Sigmoid colon (tissue), 6 donors: ENCODE measurements at regions not wholly inside any gene's neighbourhood (a gene's known extent, or its start where the extent isn't known, plus 50 kb on each side); places are given as distances from the start of the nearest gene placed in this dataset.

Experiments
- DNase-seq: peaks from one replicate; pipeline ENCODE4 v3.0.0-alpha.2; 2019
- H3K27ac ChIP-seq, 4 donors: fragments of 200-600 bp; sonication (generic); one replicate each; pipeline ENCODE4 v1.5.1; 2016 to 2019; ENCODE audit warnings: mild to moderate bottlenecking in 1 of 4
- H3K27me3 ChIP-seq, 3 donors: fragments of 200-600 bp; sonication (generic); one replicate each; pipeline ENCODE4 v1.5.1; 2019; ENCODE audit warnings: mild to moderate bottlenecking in 1 of 3
- H3K36me3 ChIP-seq, 4 donors: fragments of 200-600 bp; sonication (generic); one replicate each; pipeline ENCODE4 v1.5.1; 2016 to 2019
- H3K4me1 ChIP-seq, 4 donors: fragments of 200-600 bp; sonication (generic); one replicate each; pipeline ENCODE4 v1.5.1; 2017 to 2019
- H3K4me3 ChIP-seq, 4 donors: fragments of 200-600 bp; sonication (generic); one replicate each; pipeline ENCODE4 v1.5.1; 2017 to 2019; ENCODE audit warnings: mild to moderate bottlenecking in 2 of 4, moderate library complexity in 1 of 4
- H3K9me3 ChIP-seq, 4 donors: fragments of 200-600 bp in 3 of 4; sonication (generic) in 3 of 4; one replicate each; pipeline versions ENCODE4 v1.5.1 to v1.6.1; 2013 to 2019
- EP300 ChIP-seq, 4 donors: sonication (generic); formaldehyde crosslinking; IDR thresholded peaks; one replicate each; pipeline ENCODE4 v1.6.1; 2017; ENCODE audit warnings: antibody characterized with exemption in 4 of 4
- POLR2A ChIP-seq, 2 donors: fragments of 450-650 bp; IDR thresholded peaks; one replicate each; pipeline ENCODE4 v1.6.1; 2016; ENCODE audit warnings: antibody characterized with exemption in 2 of 2, mild to moderate bottlenecking in 2 of 2, moderate library complexity in 2 of 2
- POLR2AphosphoS5 ChIP-seq, 4 donors: sonication (generic); formaldehyde crosslinking; IDR thresholded peaks; one replicate each; pipeline ENCODE4 v1.6.1; 2017; ENCODE audit warnings: antibody characterized with exemption in 4 of 4
- WGBS, 2 donors: extraction: QIAGEN DNeasy Blood & Tissue Kit; methylation state at CpG; one replicate each; pipeline ENCODE4 v1.1.7; 2013; 5-methylcytosine and 5-hydroxymethylcytosine counted together
- intact Hi-C: fragments of 100-400 bp; cut with DNase I; formaldehyde crosslinking; loops from one replicate; pipeline ENCODE4 v1.15.1; 2023
- TF ChIP-seq, protein P1 (sequence below), 4 experiments: fragments of 450-650 bp in 3 of 4; fragments of 200-600 bp in 1 of 4; IDR thresholded peaks; one replicate each; pipeline ENCODE4 v1.5.1; 2016 to 2019; ENCODE audit warnings: antibody characterized with exemption in 4 of 4, mild to moderate bottlenecking in 3 of 4, moderate library complexity in 2 of 4
- donor health status: healthy with polysubstance abuse.
- donor health status: healthy.

DNA sequence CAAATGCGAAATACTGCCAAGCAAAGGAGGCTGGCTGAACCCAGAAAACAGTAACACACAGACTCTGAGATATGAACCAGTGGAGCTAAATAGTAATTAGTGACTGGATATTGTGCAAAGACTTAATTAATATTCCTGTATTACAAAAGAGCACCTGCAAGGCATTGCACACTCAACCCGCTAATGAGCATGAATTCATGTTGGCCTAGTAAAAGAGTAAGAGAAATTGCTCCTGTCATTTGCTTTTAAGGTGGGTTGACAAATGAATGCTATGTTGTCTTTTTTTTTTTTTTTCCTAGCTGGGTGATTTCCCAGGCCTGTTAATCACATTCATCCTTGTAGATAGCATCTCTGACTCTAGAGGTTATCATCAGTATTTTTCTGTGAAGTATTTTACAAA, 87.0 kb upstream of the CERS6 start:
- no peaks in the 10 kb centered on the region for H3K36me3 ChIP-seq
- intact Hi-C loops, result no loop called here

DNA sequence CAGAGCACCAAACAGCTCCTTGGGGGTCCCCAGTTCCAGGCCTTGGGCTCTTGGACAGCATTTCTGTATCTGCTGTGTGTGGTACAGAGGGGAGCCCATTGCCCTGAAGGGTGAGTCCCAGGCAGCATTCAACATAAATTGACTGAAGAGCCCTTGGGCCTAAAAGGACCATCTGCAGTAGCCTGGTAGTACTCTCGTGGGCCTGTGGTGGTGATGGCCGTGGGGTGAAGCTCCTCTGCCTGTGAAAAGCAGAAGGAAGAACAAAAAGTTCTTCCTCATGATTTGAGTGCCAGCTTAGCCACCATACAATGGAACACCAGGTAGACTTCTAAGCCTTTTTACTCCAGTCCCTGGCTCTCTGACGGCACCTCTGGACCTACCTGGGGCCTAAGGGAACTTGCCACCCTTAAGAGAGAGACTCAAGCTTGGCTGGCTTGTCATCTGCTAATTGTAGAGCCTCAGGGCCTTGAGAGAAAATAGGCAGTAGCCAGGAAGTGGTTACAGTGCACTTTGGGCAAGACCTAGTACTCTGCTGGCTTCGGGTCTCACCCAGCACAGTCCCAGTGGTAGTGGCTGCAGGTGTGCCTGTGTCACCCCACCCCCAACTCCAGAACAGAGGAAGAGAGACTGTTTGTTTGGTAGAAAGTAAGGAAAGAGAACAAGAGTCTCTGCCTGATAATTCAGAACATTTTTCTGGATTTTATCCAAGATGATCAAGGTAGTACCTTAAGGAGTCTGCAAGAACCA, 84.6 kb upstream of the CERS6 start:
- no peaks in the 10 kb centered on the region for H3K27me3 ChIP-seq
- intact Hi-C loops, result no loop called here
- WGBS, 2 donors, result 67 to 83% methylated on average over 4 of the region's 4 CpGs
- H3K4me3 ChIP-seq, result no peak overlapping the region
- no peaks in the 10 kb centered on the region for H3K36me3 ChIP-seq
- H3K27ac ChIP-seq, result no peak overlapping the region
- H3K4me1 ChIP-seq, result no peaks in the 10 kb centered on the region
- DNase-seq, result no peak
- H3K9me3 ChIP-seq, result no peaks in the 10 kb centered on the region
- TF ChIP-seq, protein P1, sequence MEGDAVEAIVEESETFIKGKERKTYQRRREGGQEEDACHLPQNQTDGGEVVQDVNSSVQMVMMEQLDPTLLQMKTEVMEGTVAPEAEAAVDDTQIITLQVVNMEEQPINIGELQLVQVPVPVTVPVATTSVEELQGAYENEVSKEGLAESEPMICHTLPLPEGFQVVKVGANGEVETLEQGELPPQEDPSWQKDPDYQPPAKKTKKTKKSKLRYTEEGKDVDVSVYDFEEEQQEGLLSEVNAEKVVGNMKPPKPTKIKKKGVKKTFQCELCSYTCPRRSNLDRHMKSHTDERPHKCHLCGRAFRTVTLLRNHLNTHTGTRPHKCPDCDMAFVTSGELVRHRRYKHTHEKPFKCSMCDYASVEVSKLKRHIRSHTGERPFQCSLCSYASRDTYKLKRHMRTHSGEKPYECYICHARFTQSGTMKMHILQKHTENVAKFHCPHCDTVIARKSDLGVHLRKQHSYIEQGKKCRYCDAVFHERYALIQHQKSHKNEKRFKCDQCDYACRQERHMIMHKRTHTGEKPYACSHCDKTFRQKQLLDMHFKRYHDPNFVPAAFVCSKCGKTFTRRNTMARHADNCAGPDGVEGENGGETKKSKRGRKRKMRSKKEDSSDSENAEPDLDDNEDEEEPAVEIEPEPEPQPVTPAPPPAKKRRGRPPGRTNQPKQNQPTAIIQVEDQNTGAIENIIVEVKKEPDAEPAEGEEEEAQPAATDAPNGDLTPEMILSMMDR (IDR thresholded peaks at IDR 0.05), result no peak
- no peak for TF ChIP-seq EP300 (IDR thresholded peaks at IDR 0.05)
- TF ChIP-seq POLR2A (IDR thresholded peaks at IDR 0.05), result no peak
- TF ChIP-seq POLR2AphosphoS5 (IDR thresholded peaks at IDR 0.05), result no peak

More for the DNA sequence above, 87.0 kb upstream of the CERS6 start:
- 95% methylated on average over 2 of the region's 2 CpGs for WGBS, 2 donors
- Histone ChIP-seq H3K9me3 (no peaks in the 10 kb centered on the region), H3K27me3 (no peaks in the 10 kb centered on the region), H3K27ac (no peak overlapping the region), H3K4me3 (no peak overlapping the region), H3K4me1 (no peaks in the 10 kb centered on the region)
- DNase-seq, result no peak
- no peak for TF ChIP-seq POLR2A (IDR thresholded peaks at IDR 0.05)
- TF ChIP-seq, protein P1 (IDR thresholded peaks at IDR 0.05), result no peak

DNA sequence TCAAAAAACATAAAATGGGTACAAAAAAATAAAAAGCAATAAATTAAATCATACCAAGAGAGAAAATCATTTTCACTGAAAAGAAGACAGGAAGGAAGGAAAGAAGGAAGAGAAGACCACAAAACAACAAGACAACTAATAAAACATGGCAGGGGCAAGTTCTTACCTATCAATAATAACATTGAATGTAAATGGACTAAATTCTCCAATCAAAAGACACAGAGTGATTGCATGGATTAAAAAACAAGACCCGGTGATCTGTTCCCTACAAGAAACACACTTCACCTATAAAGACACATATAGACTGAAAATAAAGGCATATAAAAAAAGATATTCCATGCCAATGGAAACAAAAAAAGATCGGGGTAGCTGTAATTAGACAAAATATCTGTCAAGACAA, 82.6 kb upstream of the CERS6 start:
- WGBS, 2 donors, result 90 to 96% methylated on average over 2 of the region's 2 CpGs
- Histone ChIP-seq H3K27me3 (no peaks in the 10 kb centered on the region), H3K27ac (no peak overlapping the region), H3K4me3 (no peak overlapping the region), H3K4me1 (no peaks in the 10 kb centered on the region), H3K9me3 (no peaks in the 10 kb centered on the region), H3K36me3 (no peaks in the 10 kb centered on the region)
- no peak for DNase-seq
- intact Hi-C loops, result no loop called here
- TF ChIP-seq, protein P1 (IDR thresholded peaks at IDR 0.05), result no peak
- TF ChIP-seq POLR2A (IDR thresholded peaks at IDR 0.05) (no peak), POLR2AphosphoS5 (IDR thresholded peaks at IDR 0.05) (no peak), EP300 (IDR thresholded peaks at IDR 0.05) (no peak)

DNA sequence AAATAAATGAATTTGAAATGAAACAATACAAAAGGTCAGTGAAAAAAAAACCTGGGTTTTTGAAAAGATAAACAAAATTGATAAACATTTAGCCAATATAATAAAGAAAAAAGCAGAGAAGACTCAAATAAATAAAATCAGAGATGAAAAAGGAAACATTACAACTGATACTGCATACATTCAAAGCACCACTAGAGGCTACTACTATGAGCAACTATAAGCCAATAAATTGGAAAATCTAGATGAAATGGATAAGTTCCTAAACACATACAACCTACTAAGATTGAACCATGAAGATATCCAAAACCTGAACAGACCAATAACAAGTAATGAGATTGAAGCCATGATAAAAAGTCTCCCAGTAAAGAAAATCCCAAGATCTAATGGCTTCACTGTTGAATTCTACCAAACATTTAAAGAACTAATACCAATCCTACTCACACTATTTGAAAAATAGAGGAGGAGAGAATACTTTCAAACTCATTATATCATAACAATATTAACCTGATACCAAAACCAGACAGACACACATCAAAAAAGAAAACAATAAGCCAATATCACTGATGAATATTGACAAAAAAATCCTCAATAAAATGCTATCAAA, 80.8 kb upstream of the CERS6 start:
- H3K27ac ChIP-seq, result no peak overlapping the region
- TF ChIP-seq POLR2AphosphoS5 (IDR thresholded peaks at IDR 0.05) (no peak), EP300 (IDR thresholded peaks at IDR 0.05) (no peak), POLR2A (IDR thresholded peaks at IDR 0.05) (no peak)
- TF ChIP-seq, protein P1 (IDR thresholded peaks at IDR 0.05), result no peak
- H3K27me3 ChIP-seq, result no peaks in the 10 kb centered on the region
- intact Hi-C loops, result no loop called here
- no peaks in the 10 kb centered on the region for H3K4me1 ChIP-seq
- no peak overlapping the region for H3K4me3 ChIP-seq
- H3K9me3 ChIP-seq, result no peaks in the 10 kb centered on the region
- no peaks in the 10 kb centered on the region for H3K36me3 ChIP-seq
- no peak for DNase-seq
